K562 (cell line): ENCODE measurements at regions not wholly inside any gene's neighbourhood (a gene's known extent, or its start where the extent isn't known, plus 50 kb on each side); places are given as distances from the start of the nearest gene placed in this dataset.

Source experiments
- ATAC-seq: fragments of 200-7000 bp; cut with Tn5 transposase; 3 replicates; pipeline ENCODE4 v1.9.1; 2020; ENCODE audit warnings: moderate library complexity
- BruUV-seq: library from RNA; stranded (reverse); fragments of 400-500 nt; replicated peaks from 2 replicates; lab custom pipeline; 2021; lab: Mats Ljungman, UMichigan
- CTCF ChIA-PET: fragments of 300-600 bp; formaldehyde crosslinking; extraction: SDS; loops from one replicate; lab custom pipeline; 2021; ENCODE audit warnings: low intra/inter-chr PET ratio; lab: Yijun Ruan, JAX
- POLR2A ChIA-PET: fragments of 300-600, 350-650 bp; sonication (Branson Sonifier 250); formaldehyde crosslinking; extraction: SDS; loops from one replicate; lab custom pipeline; 2021; ENCODE audit warnings: antibody characterized with exemption, inconsistent platforms; lab: Yijun Ruan, JAX
- DNase-seq, 4 experiments: peaks; one replicate each; pipeline versions ENCODE4 v3.0.0 to v3.0.0-alpha.2; 2011 to 2018; ENCODE audit warnings: low spot score in 3 of 4, mixed read lengths in 3 of 4; ENCODE audit errors: extremely low read depth in 1 of 4
- FAIRE-seq: peaks from 2 replicates; lab custom pipeline; 2011; peaks lifted over from hg19 to GRCh38; lab: Jason Lieb, UNC
- H2AFZ ChIP-seq: 2 replicates; pipeline ENCODE4 v1.6.0; 2011; ENCODE audit warnings: low read depth, low read length, control low read depth, inconsistent platforms
- H3K27ac ChIP-seq: fragments of 200-600 bp; 3 replicates; pipeline ENCODE4 v1.8.0; 2011; ENCODE audit warnings: low read depth, mild to moderate bottlenecking, control low read depth, inconsistent platforms, low read length, moderate library complexity, mixed read lengths; ENCODE audit errors: extremely low read depth
- H3K27me3 ChIP-seq, 2 experiments: fragments of 300-600 bp in 1 of 2; 2 replicates in 1 of 2; 3 replicates in 1 of 2; pipeline versions ENCODE4 v1.6.0 to v1.8.0; 2011; ENCODE audit warnings: inconsistent platforms in 2 of 2, low read length in 2 of 2, mild to moderate bottlenecking in 1 of 2, mixed read lengths in 1 of 2, moderate library complexity in 1 of 2; ENCODE audit not compliant: control insufficient read depth in 2 of 2, insufficient read depth in 2 of 2
- H3K36me3 ChIP-seq: fragments of 300-600 bp; 3 replicates; pipeline ENCODE4 v1.8.0; 2011; ENCODE audit warnings: mild to moderate bottlenecking, low read length, inconsistent platforms; ENCODE audit not compliant: control insufficient read depth, insufficient read depth
- H3K4me1 ChIP-seq, 2 experiments: fragments of 200-600 bp in 1 of 2; replicated peaks in 1 of 2; 2 replicates in 1 of 2; 3 replicates in 1 of 2; pipeline versions ENCODE4 v1.5.1 to v1.8.0; 2011; ENCODE audit warnings: inconsistent platforms in 2 of 2, low read length in 2 of 2, mild to moderate bottlenecking in 1 of 2, mixed read lengths in 1 of 2, moderate library complexity in 1 of 2; ENCODE audit not compliant: control insufficient read depth in 2 of 2, insufficient read depth in 2 of 2
- H3K4me2 ChIP-seq: 2 replicates; pipeline ENCODE4 v1.6.1; 2011; ENCODE audit warnings: low read length, control low read depth, inconsistent platforms, mixed read lengths; ENCODE audit not compliant: insufficient read depth
- H3K4me3 ChIP-seq: fragments of 200-600 bp; sonication (generic), shearing (Covaris generic); 2 replicates; pipeline ENCODE4 v1.5.1; 2016; ENCODE audit warnings: control low read depth, inconsistent platforms
- H3K79me2 ChIP-seq: fragments of 200-600 bp; 3 replicates; pipeline ENCODE4 v1.8.0; 2011; ENCODE audit warnings: low read length, inconsistent platforms; ENCODE audit not compliant: control insufficient read depth, insufficient read depth
- H3K9ac ChIP-seq, 2 experiments: 2 replicates each; pipeline versions ENCODE4 v1.6.0 to v1.6.1; 2011; ENCODE audit warnings: low read depth in 2 of 2, low read length in 2 of 2, control low read depth in 1 of 2, inconsistent platforms in 1 of 2, mild to moderate bottlenecking in 1 of 2, mixed read lengths in 1 of 2; ENCODE audit not compliant: insufficient read depth in 1 of 2
- H3K9me1 ChIP-seq: one replicate; pipeline ENCODE4 v1.6.0; 2011; ENCODE audit warnings: inconsistent platforms, mild to moderate bottlenecking, low read length, moderate library complexity; ENCODE audit not compliant: control insufficient read depth, insufficient read depth
- H3K9me3 ChIP-seq: replicated peaks from 2 replicates; pipeline ENCODE4 v1.5.1; 2011; ENCODE audit warnings: low read depth, low read length, inconsistent platforms; ENCODE audit not compliant: control insufficient read depth, insufficient read depth
- H4K20me1 ChIP-seq: replicated peaks from 2 replicates; pipeline ENCODE4 v1.6.1; 2011; ENCODE audit warnings: low read length, inconsistent platforms, mixed read lengths; ENCODE audit not compliant: control insufficient read depth, insufficient read depth
- ARID4B ChIP-seq: sonication (generic); formaldehyde crosslinking; IDR thresholded peaks from 2 replicates; pipeline ENCODE4 v1.8.0; 2022; ENCODE audit warnings: mild to moderate bottlenecking, missing genetic modification reagents
- CREB1 ChIP-seq, 2 experiments: sonication (generic) in 1 of 2; formaldehyde crosslinking in 1 of 2; IDR thresholded peaks; 2 replicates each; pipeline versions ENCODE4 v1.6.1 to v1.8.0; 2012 to 2022; ENCODE audit warnings: inconsistent platforms in 1 of 2, mild to moderate bottlenecking in 1 of 2, missing genetic modification reagents in 1 of 2, moderate library complexity in 1 of 2
- DACH1 ChIP-seq: fragments of 450-650 bp; IDR thresholded peaks from 2 replicates; pipeline ENCODE4 v1.6.1; 2018; ENCODE audit not compliant: partially characterized antibody
- ZBTB26 ChIP-seq: fragments of 450-650 bp; formaldehyde crosslinking; IDR thresholded peaks from 2 replicates; pipeline ENCODE4 v1.4.0; 2022; ENCODE audit warnings: missing genetic modification characterization
- ZNF318 ChIP-seq, 2 experiments: fragments of 450-650 bp; IDR thresholded peaks; 2 replicates each; pipeline ENCODE4 v1.6.1; 2016; ENCODE audit warnings: mild to moderate bottlenecking in 2 of 2, borderline replicate concordance in 1 of 2, low read depth in 1 of 2, moderate library complexity in 1 of 2
- ZNF41 ChIP-seq: fragments of 250-450 bp; sonication (Bioruptor Pico); conservative IDR thresholded peaks from 2 replicates; pipeline ENCODE4 v1.4.0; 2020; ENCODE audit warnings: mild to moderate bottlenecking
- WGBS: fragments of 100-300 bp; shearing (Covaris generic); methylation state at CpG from one replicate; pipeline ENCODE4 v1.1.6; 2016; ENCODE audit warnings: low coverage, mixed read lengths; ENCODE audit not compliant: insufficient coverage; ENCODE audit errors: missing lambda C conversion rate; 5-methylcytosine and 5-hydroxymethylcytosine counted together
- in situ Hi-C: fragments of 300-500 bp; cut with MboI; formaldehyde crosslinking; loops from 4 replicates; pipeline ENCODE4 v1.15.0; 2018; ENCODE audit warnings: inconsistent platforms, mixed read lengths
- intact Hi-C: fragments of 100-400 bp; cut with micrococcal nuclease; formaldehyde crosslinking; loops from 2 replicates; pipeline ENCODE4 v1.14.2; 2022

GRCh38 chr4:161254375-161254774 lies 909.4 kb downstream of the FSTL5 start:
- DNase-seq (no peak), FAIRE-seq (no peak), ATAC-seq (no peak)
- Histone ChIP-seq H3K79me2 (no peaks in the 10 kb centered on the region), H3K4me3 (no peak overlapping the region), H3K27ac (no peak overlapping the region), H3K4me2 (no peak overlapping the region), H3K9ac (no peak overlapping the region), H3K27me3 (no peaks in the 10 kb centered on the region), H3K4me1 (no peaks in the 10 kb centered on the region), H3K9me3 (no peaks in the 10 kb centered on the region), H4K20me1 (no peaks in the 10 kb centered on the region), H3K9me1 (no peaks in the 10 kb centered on the region), H3K36me3 (no peaks in the 10 kb centered on the region), H2AFZ (no peak overlapping the region)
- WGBS, result 0% methylated on average over 3 of the region's 3 CpGs
- ChIA-PET POLR2A (interaction anchor here (0.8 kb wide), 1 partner anchor 1295 kb away, joined by 3 read pairs; no protein-coding TSS in a partner anchor), CTCF (no interaction called here)
- TF ChIP-seq ARID4B (CRISPR knock-in tag), result no peak
- no peak for TF ChIP-seq CREB1 (IDR thresholded peaks at IDR 0.05)
- no peak for TF ChIP-seq CREB1 (CRISPR knock-in tag; IDR thresholded peaks at IDR 0.05)
- no peak for TF ChIP-seq ZNF41
- no peak for TF ChIP-seq ZNF318 (IDR thresholded peaks at IDR 0.05; ENCODE audit: borderline replicate concordance in 1 of 2, low read depth in 1 of 2)
- no peak for TF ChIP-seq DACH1
- no peak for TF ChIP-seq ZBTB26 (CRISPR knock-in tag)
- BruUV-seq, result no TSS peak
- intact Hi-C loops (no loop called here), in situ Hi-C loops (no loop called here)
